ENCODE measurements at regions not wholly inside any gene's neighbourhood (a gene's known extent, or its start where the extent isn't known, plus 50 kb on each side); places are given as distances from the start of the nearest gene placed in this dataset.

DNA sequence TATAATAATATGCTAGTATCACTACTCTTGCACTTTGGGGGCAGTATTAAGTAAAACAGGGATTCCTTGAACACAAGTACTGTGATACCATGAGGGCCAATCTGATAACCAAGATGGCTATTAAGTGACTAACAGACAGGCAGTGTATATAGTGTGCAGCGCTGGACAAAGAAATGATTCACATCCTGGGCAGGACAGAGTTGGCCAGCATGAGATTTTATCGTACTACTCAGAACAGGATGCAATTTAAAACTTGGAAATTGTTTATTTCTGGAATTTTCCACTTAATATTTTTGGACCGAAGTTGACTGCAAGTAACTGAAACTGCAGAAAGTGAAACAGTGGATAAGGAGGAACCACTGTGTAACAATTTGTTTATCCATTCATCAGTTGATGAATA lies 74.6 kb downstream of the DNTTIP2 start:
- intact Hi-C loops (cut with DNase I): no loop called here
- peaks cover 0 to 5% of the 10 kb centered on the region in 2 donors for H3K9me3 ChIP-seq
- TF ChIP-seq, protein P1, sequence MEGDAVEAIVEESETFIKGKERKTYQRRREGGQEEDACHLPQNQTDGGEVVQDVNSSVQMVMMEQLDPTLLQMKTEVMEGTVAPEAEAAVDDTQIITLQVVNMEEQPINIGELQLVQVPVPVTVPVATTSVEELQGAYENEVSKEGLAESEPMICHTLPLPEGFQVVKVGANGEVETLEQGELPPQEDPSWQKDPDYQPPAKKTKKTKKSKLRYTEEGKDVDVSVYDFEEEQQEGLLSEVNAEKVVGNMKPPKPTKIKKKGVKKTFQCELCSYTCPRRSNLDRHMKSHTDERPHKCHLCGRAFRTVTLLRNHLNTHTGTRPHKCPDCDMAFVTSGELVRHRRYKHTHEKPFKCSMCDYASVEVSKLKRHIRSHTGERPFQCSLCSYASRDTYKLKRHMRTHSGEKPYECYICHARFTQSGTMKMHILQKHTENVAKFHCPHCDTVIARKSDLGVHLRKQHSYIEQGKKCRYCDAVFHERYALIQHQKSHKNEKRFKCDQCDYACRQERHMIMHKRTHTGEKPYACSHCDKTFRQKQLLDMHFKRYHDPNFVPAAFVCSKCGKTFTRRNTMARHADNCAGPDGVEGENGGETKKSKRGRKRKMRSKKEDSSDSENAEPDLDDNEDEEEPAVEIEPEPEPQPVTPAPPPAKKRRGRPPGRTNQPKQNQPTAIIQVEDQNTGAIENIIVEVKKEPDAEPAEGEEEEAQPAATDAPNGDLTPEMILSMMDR (IDR thresholded peaks at IDR 0.05): no peak
- no peaks in the 10 kb centered on the region for H3K27me3 ChIP-seq
- H3K36me3 ChIP-seq: no peaks in the 10 kb centered on the region
- H3K4me1 ChIP-seq: peaks cover 0 to 13% of the 10 kb centered on the region in 2 donors
- H3K27ac ChIP-seq: peak overlapping the region; percentile 22 to 38
- peak in 2 of 4 donors; percentile 34 to 54 for DNase-seq
- no peak overlapping the region for H3K4me3 ChIP-seq
- ATAC-seq: peak; percentile 87

- no peaks in the 10 kb centered on the region for H3K27me3 ChIP-seq
- ATAC-seq: no peak
- peaks cover 5 to 13% of the 10 kb centered on the region in 2 donors for H3K4me1 ChIP-seq
- intact Hi-C loops (cut with DNase I): no loop called here
- TF ChIP-seq, protein P1 (IDR thresholded peaks at IDR 0.05): no peak
- H3K4me3 ChIP-seq: no peak overlapping the region
- DNase-seq: no peak
- H3K36me3 ChIP-seq: no peaks in the 10 kb centered on the region
- H3K27ac ChIP-seq: no peak overlapping the region
- H3K9me3 ChIP-seq: no peaks in the 10 kb centered on the region
These were observed 77.5 kb downstream of the DNTTIP2 start for GRCh38 chr1:93801471-93801870.

DNA sequence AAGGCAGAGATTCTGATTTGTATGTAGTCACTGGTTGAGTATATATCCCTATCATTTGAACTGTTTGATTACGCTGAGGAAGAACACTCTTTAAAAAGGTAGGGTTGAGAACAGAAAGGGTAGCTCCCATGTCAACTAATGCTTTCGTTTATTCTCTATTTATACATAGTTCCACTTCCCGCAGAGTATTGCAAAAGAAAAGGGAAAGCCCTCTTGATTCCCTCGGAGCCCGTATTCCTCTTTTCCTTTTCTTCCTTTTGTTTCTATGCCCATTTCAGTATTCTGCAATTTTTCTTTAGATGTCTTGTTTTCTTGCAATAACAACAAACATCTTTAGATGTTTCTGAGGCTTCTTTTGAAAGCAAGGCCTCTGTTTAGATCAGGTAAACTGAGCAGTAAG lies 78.2 kb downstream of the DNTTIP2 start:
- Histone ChIP-seq H3K27ac (no peak overlapping the region), H3K36me3 (no peaks in the 10 kb centered on the region), H3K4me3 (no peak overlapping the region), H3K4me1 (peaks cover 5 to 13% of the 10 kb centered on the region in 2 donors), H3K27me3 (no peaks in the 10 kb centered on the region), H3K9me3 (no peaks in the 10 kb centered on the region)
- DNase-seq (no peak), ATAC-seq (no peak)
- TF ChIP-seq, protein P1 (IDR thresholded peaks at IDR 0.05): no peak
- intact Hi-C loops (cut with DNase I): no loop called here

- Histone ChIP-seq H3K27me3 (no peaks in the 10 kb centered on the region), H3K27ac (no peak overlapping the region), H3K4me3 (no peak overlapping the region), H3K4me1 (peaks cover 0 to 5% of the 10 kb centered on the region in 2 donors), H3K9me3 (no peaks in the 10 kb centered on the region), H3K36me3 (no peaks in the 10 kb centered on the region)
- intact Hi-C loops (cut with DNase I): no loop called here
- TF ChIP-seq, protein P1 (IDR thresholded peaks at IDR 0.05): no peak
- no peak for DNase-seq
- no peak for ATAC-seq
These were observed 80.7 kb downstream of the DNTTIP2 start for GRCh38 chr1:93798291-93798690.

- TF ChIP-seq, protein P1 (IDR thresholded peaks at IDR 0.05): no peak
- H3K27me3 ChIP-seq: no peaks in the 10 kb centered on the region
- no peak for ATAC-seq
- no peak overlapping the region for H3K4me3 ChIP-seq
- intact Hi-C loops (cut with DNase I): no loop called here
- no peaks in the 10 kb centered on the region for H3K36me3 ChIP-seq
- H3K27ac ChIP-seq: no peak overlapping the region
- peaks cover 0 to 15% of the 10 kb centered on the region in 2 donors for H3K9me3 ChIP-seq
- DNase-seq: no peak
- H3K4me1 ChIP-seq: no peaks in the 10 kb centered on the region
These were observed 94.5 kb downstream of the DNTTIP2 start for GRCh38 chr1:93784538-93784937.

Measured in left lung (tissue), 4 donors.